ENCODE measurements at regions not wholly inside any gene's neighbourhood (a gene's known extent, or its start where the extent isn't known, plus 50 kb on each side); places are given as distances from the start of the nearest gene placed in this dataset.
"Not testable (repeated sequence)": the region's sequence is repeated elsewhere in the genome, so short reads cannot be mapped to it uniquely, and the experiment has no call there.

DNA sequence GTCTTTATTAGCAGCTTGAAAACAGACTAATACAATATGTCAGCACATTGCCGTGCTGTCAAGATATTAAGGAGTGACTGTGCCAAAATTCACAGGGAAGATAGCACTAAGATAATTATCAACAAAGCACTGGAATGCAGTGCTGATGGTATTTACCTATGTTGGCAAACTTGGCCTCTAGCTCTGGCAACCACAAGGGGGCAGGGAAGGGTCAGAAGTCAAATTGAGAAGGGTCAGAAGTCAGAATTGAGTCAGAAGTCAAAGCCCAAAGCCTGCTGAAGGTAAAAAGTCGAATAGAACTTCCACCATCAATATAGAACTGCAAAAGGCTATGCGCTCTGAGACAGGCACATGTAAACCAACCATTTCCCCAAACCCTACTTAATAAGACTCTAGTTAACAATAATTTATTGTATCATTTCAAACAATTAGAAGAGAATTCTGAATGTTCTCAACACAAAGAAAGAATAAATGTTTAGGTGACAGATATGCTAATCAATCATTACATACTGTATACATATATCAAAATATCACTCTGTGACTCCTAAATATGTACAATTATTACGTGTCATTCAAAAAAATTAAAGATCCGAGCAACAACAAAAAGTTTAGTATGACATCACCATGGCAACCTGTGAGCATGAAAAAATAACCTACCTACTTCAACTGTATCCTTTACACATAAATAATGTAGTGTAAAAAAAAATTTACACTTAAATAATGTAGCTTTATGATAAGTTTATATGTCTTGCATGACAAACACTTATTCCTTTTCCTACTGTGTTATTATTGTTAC is 916.1 kb downstream of the KCNJ2 start:
- CTCF ChIA-PET: no interaction called here
- POLR2A ChIA-PET: no interaction called here

DNA sequence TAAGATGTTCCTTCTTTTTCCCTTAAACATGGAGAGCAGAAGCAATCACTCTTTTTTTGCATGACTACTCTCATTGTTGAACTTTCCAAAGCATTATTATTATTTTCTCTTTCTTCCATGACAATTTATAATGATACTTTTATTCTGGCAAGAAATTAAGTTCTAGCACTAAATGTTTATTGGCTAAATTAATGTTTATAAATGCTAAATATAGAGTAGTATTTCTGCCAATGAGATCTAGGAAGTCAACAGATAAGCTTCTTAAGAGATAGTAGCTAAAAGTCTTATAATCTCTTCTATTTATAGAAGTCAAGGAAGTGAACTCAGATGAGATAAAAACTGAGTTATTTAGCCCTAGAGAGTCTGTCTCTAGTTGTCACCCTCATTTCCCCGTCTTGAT is 920.1 kb downstream of the KCNJ2 start:
- CTCF ChIA-PET: no interaction called here
- POLR2A ChIA-PET: no interaction called here

DNA sequence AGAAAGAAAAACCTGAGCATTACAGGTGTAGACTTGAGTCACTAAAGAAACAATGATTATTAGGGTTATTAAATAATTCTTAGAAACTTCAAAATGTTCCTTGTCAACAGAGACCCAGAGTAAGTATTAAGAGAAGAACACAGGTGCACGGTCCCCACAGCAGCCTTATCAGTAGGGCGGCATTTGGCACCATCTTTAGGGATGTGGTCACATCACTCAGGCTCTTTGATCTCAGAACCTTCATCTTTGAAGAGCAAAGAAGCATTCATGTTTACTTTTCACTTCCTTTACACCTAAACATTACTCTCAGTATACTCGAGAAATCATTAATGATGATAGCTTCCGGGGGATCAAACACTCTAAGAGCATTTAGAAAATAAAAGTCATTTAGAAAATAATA is 928.7 kb downstream of the KCNJ2 start:
- CTCF ChIA-PET: no interaction called here
- POLR2A ChIA-PET: no interaction called here

DNA sequence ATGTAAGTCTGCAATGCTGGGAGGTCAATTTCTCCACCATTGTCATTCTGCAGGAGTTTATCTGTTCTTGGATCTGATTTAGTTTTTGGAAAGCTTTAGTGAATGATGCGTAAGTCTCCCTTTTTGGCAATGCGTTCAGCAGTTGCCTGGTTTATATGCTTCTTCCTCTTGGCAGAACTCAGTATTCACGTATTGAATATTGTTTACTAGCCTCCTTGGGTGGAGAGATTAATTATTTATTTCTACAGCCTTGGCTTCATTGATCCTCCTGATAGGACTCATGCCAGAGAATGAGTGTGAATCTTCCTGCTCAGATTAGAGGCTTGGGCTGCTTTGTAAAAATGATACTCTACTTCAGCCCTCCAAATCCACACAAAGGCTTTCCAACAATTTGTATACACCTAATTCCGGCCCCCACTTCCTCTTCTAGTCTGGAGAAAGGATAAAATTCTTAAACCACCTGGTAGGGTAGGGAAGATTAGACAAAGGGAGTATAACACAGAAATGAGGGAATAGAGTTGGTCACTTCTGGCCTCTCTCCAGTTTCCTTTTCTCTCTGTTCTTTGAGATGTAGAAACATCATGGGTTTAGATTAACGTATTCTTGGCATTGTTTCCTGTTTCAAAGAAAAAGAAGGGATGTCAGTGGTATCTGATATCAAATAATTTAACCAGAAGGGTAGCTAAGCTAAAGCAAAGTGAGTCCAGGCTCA is 929.8 kb downstream of the KCNJ2 start:
- ChIA-PET POLR2A (no interaction called here), CTCF (no interaction called here)

DNA sequence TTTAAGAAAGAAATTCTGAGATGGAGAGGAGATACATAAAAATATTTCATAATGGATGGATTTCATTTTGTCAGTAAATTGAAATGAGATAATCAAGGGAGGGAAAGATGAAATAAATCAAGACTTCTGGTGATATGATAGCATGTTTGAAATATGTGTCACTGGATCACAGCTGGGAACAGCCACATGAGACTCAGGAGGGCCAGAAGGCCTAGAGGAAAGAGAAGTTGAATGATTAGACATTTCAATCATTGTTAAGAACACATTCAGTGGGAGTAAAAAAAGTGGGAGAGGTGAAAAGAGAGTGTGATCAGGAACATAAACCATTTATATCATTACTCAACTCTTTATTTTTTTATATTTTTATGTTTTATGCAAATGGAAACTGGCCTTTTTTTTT is 933.4 kb downstream of the KCNJ2 start:
- ChIA-PET CTCF (no interaction called here), POLR2A (no interaction called here)

DNA sequence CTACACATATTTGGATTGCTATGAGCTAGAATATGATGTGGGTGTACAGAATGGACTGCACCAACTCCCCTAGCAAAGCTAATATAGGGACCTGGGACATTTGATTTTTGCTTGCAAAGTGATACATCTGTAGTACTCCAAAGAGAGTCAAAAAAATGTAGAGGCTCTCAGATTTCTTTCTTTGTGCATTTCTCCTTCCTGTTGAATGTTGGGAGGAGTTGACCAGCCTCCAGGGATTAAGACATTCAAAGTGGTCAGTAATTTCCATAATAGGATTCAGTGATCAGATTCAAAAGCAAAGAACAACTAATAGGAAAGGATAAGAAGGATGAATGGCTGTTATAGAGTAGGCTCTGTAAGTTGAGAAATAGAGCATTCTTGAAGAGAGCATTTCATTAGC is 934.9 kb downstream of the KCNJ2 start:
- POLR2A ChIA-PET: no interaction called here

DNA sequence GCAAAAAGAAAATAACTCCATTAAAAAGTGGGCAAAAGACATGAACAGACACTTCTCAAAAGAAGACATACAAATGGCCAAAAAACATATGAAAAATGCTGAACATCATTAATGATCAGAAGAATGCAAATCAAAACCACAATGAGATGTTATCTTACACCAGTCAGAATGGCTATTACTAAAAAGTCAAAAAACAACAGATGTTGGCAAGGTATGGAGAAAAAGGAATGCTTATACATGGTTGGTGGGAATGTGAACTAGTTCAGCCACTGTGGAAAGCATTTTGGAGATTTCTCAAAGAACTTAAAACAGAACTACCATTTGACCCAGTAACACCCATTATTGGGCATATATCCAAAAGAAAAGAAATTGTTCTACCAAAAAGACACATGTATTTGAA is 936.7 kb downstream of the KCNJ2 start:
- POLR2A ChIA-PET, CTCF ChIA-PET: not testable (repeated sequence)

More for the DNA sequence above, 934.9 kb downstream of the KCNJ2 start:
- CTCF ChIA-PET: no interaction called here

DNA sequence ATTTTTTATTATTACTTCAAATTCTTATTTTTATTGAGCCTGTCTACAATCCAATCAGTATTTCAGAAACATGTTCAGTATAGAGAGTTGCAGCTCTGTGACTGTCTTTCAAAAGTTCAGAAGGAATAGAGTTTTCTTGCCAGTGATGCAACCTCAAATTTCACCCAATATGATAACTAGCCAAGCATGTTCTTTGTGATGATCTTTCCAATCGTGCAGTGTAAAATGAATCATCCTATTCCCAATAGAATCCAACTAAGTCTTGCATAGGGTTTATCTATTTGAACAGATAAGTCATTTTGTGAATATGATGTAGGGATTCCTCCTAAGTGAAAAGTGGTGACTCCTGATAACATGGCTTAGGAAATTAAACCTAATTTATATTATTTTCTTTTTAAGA is 937.8 kb downstream of the KCNJ2 start:
- POLR2A ChIA-PET: no interaction called here

DNA sequence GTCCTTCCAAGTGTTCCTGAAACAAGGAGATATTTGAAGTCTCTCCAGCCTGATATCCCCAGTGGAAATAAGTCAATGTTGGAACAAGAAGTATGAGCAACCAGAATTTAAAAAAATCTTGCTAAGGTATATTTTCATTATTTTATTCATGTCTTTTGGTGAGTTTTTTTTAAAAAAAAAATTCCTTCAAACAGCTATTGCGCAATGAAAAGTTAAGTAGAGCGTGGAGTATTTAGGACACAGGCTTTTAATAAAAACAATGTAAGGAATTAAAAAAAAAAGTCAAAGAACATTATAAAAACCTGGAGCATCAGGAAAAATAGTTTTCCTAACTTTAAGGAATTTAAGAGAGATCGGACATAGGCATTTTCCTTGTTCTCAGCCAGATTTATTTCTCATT is 940.4 kb downstream of the KCNJ2 start:
- ChIA-PET CTCF (no interaction called here), POLR2A (no interaction called here)

More for the DNA sequence above, 937.8 kb downstream of the KCNJ2 start:
- CTCF ChIA-PET: no interaction called here

DNA sequence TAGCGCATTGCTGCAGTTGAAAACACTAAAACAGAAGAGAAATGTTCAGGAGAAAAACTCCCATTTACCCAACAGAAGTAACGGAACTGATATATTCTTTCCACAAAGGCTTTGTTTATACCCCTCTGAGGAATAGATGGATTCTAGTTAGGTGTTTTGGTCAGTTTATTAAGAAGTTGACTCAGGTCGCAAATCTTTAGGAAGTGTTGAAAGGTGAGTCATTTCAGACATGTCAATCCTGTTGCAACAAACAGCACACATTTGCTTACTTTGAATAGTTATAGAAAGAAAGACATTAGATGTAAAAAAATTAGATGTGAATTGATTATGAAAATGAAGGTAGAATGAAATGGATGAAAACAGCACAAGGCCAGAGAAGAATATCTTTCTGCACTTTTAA is 941.0 kb downstream of the KCNJ2 start:
- CTCF ChIA-PET: no interaction called here

DNA sequence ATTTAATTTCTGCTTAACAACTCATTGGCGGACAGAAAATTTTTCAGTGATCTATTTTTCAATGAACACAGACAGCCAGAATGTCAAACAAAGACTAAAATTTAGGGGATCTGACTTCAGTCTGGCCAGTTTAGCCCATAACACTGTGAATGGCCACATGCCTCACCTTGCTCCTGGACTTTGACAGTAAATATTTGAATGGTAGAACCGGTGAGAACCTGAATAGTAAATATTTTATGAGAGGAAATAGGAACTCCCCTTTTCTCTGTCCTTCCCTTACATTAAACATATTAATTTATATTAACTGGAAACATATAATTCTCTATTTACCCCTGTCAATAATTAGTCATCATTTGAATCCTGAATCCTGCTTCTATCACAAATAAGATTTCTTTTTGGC is 942.1 kb downstream of the KCNJ2 start:
- ChIA-PET POLR2A (no interaction called here), CTCF (no interaction called here)

More for the DNA sequence above, 941.0 kb downstream of the KCNJ2 start:
- POLR2A ChIA-PET: no interaction called here

DNA sequence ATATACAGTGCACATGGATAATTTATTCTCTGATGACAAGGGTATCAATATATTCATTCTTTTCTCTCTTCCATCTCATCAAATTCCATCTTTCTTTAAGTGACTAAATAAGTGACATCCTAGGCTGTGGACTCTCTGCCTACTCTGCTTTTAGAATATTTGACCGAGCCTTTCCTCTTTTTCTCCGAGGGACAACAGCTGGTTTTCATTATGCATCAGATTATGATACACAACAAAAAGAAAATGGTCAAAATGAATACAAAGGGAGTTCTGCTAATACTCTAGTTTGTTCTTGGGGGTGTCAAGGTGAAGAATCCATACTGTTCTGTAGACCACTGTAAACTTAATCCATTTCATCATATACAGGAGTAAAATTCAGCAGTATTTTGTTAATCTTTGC is 942.6 kb downstream of the KCNJ2 start:
- CTCF ChIA-PET: no interaction called here
- POLR2A ChIA-PET: no interaction called here

DNA sequence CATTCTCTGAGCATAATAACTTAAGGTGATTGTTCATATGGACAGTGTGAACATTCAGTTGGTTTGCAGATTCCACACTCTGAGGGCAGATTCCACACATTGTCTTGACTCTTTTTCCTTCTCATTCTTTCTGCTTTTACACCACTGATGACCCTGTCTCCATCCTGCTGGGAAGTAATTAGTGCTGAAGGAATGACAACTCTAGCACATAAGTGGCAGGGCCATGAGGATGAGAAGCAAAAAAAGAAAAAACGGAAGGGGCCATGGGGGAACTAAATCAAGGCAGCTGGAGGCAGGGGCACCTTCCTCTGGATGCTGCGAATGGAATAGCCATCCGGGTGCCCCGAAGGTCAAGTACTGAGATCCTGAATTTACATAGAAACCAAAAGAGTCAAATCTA is 944.0 kb downstream of the KCNJ2 start:
- CTCF ChIA-PET: no interaction called here
- POLR2A ChIA-PET: no interaction called here

DNA sequence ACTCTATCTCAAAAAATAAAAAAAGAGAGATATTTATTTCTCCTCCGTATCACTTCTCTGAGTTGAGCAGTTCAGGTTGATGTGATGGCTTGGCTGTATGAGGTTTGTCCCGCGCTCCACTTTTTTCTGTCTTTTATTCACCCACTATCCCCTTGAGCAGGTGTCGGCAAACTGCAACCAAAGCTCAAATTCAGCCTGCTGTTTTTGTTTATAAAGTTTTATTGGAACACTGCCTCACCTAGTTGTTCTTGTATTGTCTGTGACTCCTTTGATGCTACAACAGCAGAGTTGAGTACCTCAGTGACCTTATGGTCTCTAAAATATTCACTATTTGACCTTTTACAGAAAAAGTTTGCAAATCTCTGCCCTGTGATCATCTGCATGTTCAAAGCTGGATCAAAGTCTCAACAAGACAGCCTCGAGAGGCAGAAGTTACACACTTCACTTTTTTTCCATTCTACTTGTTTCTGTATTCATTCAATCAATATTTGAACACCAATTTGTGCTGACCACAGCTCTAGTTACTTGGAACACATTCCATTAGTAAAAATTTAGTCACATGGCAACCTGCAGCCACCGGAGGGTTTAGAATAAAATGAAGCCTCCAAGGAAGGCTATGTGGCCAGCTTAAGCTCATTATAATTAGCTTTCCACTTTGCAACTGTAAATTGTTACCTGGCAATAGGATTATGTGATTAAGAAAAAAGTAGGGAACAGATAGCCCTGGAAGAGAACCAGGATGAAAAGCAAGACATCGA is 945.8 kb downstream of the KCNJ2 start:
- CTCF ChIA-PET: no interaction called here
- POLR2A ChIA-PET: no interaction called here

DNA sequence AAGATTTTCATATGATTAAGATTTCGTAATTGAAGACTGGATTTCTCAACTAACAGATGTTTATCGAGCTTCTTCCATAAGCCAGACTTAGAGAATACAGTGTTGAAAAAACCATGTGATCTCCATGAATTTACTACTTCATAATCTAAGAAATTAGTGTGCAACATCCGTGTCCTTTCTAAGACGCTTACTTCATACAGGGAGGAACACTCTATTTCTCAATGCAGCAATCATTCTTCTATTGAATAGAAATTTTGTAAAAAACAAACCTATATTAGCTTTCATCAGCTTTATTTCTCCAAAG is 946.3 kb downstream of the KCNJ2 start:
- CTCF ChIA-PET: no interaction called here
- POLR2A ChIA-PET: no interaction called here

DNA sequence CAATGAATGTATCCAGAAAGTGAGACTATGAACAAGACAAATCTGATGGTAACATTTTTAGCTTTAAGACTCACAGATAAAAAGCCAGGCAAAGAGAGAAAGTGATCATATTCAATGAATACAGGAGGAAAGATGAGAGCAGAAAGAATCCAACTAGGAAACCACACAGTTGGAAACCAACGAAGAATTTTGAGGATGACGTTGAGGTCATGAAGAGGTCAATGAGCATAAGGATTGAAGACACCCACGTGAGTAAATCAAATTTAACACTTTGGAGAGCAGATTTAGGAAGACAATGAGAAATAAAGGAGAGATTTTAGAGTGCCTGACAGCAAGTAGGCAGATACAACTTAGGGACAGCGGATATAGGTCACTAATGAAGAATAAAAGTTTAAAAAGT is 948.1 kb downstream of the KCNJ2 start:
- CTCF ChIA-PET: no interaction called here
- POLR2A ChIA-PET: no interaction called here

DNA sequence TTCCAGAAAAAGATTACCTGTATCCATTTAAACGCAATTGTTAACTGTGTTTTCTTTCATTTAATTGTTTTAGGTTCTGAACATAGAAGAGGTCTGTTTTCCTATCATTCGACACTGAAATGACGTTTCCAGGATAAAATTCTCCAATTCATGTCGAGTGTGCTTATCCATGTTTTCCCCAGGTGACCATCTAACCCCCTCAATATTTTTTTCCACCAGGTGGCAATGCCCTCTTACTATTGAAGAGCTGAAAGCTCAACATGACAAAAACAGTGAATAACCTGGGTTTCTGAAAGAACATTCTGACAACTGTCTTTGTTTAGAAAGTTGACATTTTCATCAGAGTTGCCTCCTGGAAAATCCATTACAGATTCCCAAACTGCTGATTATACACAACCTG is 948.7 kb downstream of the KCNJ2 start:
- POLR2A ChIA-PET: no interaction called here
- CTCF ChIA-PET: no interaction called here

DNA sequence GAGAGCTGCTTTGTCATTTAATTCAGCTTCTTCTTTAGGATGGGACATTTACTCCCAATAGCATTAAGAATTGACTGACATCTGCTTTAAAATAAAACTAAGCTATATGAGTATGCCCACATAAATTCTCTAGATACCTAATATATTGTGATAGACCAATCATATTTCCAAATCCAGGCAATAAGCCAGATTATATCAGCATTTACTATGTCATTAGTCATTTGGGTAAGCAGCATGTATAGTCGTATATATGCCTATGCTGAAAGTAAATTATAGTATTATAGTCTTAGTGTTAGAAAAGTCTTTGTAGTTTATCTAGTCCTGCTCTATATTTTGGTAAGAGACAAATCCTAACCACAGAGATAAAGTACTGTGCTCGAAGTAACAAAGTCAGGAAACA is 958.1 kb downstream of the KCNJ2 start:
- ChIA-PET CTCF (no interaction called here), POLR2A (no interaction called here)

DNA sequence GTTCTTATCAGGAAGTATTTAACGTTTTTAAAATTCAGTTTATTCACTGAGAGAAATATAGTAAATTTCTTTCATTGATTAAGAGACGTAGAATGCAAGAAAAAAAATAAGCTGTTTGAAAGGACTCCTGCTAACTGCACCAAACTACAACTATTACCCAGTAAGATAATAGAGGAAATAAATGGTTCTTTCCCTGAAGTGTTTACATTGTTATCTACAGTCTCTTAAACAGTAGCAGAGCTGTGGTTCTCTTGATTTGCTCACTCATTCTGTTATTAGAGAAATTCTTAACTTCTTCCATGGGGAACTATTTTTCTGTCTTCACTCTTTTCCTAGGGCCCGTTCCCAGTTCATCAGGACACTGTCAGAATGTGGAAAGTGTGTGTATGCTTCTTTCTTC is 973.0 kb downstream of the KCNJ2 start:
- ChIA-PET CTCF (no interaction called here), POLR2A (no interaction called here)

DNA sequence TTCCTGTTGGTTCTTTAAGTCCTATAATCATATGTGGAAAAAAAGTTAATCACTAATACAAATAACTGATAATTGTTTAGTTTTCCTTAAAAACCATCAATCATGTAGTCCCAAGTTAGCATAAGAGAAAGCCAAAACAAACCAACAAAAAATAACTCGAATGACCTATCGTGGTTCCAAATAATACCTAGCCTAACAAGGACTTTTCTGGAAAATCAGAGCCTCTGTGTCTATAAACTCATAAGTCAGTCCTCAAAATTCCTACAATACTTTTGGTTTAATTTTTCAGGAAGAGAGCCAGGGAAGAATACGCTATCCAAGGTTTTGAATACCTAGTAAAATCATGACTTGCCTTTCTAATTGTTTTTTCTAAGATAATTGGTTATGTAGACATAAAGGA is 975.3 kb upstream of the SOX9 start:
- ChIA-PET CTCF (no interaction called here), POLR2A (no interaction called here)

DNA sequence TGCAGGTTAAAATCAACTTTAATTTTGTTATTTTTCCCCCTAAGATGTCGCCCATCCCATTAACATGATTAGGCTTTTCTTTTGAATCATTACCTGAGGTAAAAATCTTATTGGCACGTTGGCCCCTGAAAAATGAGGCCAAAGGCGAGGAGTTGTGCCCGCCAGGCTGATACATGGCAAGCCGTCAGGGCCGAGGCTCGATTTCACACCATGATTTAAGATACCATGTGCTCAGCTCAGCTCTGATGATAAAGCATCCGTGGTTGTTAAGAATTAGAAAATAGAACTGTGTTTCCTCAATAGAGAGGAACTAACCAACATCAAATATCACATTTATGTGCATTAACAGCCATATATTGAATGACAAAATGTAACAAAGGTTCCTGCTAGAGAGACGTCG is 972.9 kb upstream of the SOX9 start:
- ChIA-PET POLR2A (no interaction called here), CTCF (no interaction called here)

DNA sequence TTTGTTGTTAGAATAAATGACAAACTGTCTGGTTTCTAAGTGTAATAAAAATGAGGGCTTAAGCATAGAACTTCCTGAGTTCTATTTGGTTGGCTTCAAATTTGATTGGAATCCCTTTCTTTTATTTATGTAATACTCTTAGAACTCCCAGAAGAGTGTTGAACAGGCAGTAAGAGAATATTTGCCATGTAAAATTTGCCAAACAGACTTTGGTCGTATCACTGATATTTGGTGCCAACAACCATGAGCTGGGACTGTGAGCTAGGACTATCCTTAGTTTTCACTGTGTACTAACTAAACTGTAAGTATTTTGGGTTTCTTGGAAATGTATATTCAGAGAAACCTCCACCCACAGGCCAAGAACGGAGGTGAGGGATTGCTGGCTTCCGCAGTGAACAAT is 971.2 kb upstream of the SOX9 start:
- POLR2A ChIA-PET: no interaction called here
- CTCF ChIA-PET: no interaction called here

Measured in activated CD8-positive, alpha-beta memory T cell treated with anti-CD3 and anti-CD28 coated beads for 36 hours (primary cell).